Panc1 (cell line): ENCODE measurements at regions not wholly inside any gene's neighbourhood (a gene's known extent, or its start where the extent isn't known, plus 50 kb on each side); places are given as distances from the start of the nearest gene placed in this dataset.

ENCODE experiments used
- ATAC-seq: fragments of 200-7000 bp; cut with Tn5 transposase; 2 replicates; pipeline ENCODE4 v1.9.1; 2020; ENCODE audit warnings: mild to moderate bottlenecking, moderate library complexity
- BruUV-seq: library from RNA; stranded (reverse); fragments of 400-500 nt; replicated peaks from 2 replicates; lab custom pipeline; 2021; lab: Mats Ljungman, UMichigan
- CTCF ChIA-PET: fragments of 300-600 bp; sonication (Branson Sonifier 250); formaldehyde crosslinking; loops from one replicate; lab custom pipeline; 2022; ENCODE audit warnings: antibody characterized with exemption; lab: Charles Lee
- POLR2A ChIA-PET: fragments of 300-600 bp; sonication (Branson Sonifier 250); formaldehyde crosslinking; loops from one replicate; lab custom pipeline; 2022; ENCODE audit warnings: antibody characterized with exemption; lab: Charles Lee
- DNase-seq: peaks from one replicate; pipeline ENCODE4 v3.0.0-alpha.2; 2010; ENCODE audit warnings: low read depth, low spot score
- H3K27ac ChIP-seq: 2 replicates; pipeline ENCODE4 v1.5.1; 2011; ENCODE audit warnings: mild to moderate bottlenecking, low read length, inconsistent platforms
- H3K27me3 ChIP-seq: fragments of 200-500 bp; sonication (Bioruptor generic); 2 replicates; pipeline ENCODE4 v1.6.0; 2014; ENCODE audit warnings: low read length, inconsistent platforms; ENCODE audit not compliant: control insufficient read depth, insufficient read depth
- H3K36me3 ChIP-seq: fragments of 200-500 bp; sonication (Bioruptor generic); 2 replicates; pipeline ENCODE4 v1.5.1; 2014; ENCODE audit warnings: inconsistent platforms, mild to moderate bottlenecking, low read length, moderate library complexity; ENCODE audit not compliant: control insufficient read depth, insufficient read depth
- H3K4me1 ChIP-seq: 2 replicates; pipeline ENCODE4 v1.5.1; 2011; ENCODE audit warnings: inconsistent platforms, mild to moderate bottlenecking, low read length, moderate library complexity; ENCODE audit not compliant: control insufficient read depth, insufficient read depth
- H3K4me3 ChIP-seq, 2 experiments: 2 replicates each; pipeline ENCODE4 v1.5.1; 2011 to 2012; ENCODE audit warnings: low read depth in 2 of 2, low read length in 2 of 2, mild to moderate bottlenecking in 2 of 2, inconsistent platforms in 1 of 2, moderate library complexity in 1 of 2
- H3K9me3 ChIP-seq: fragments of 200-500 bp; sonication (Bioruptor generic); 2 replicates; pipeline ENCODE4 v1.5.1; 2014; ENCODE audit warnings: low read depth, mild to moderate bottlenecking, inconsistent platforms, low read length, moderate library complexity; ENCODE audit not compliant: control insufficient read depth, insufficient read depth
- CTCF ChIP-seq: fragments of 450-650 bp; IDR thresholded peaks from 2 replicates; pipeline ENCODE4 v1.5.1; 2017; ENCODE audit warnings: mild to moderate bottlenecking
- POLR2AphosphoS5 ChIP-seq: IDR thresholded peaks from 2 replicates; pipeline ENCODE4 v1.6.1; 2012; ENCODE audit warnings: mild to moderate bottlenecking, low read depth, low read length, moderate library complexity
- REST ChIP-seq, 2 experiments: IDR thresholded peaks; 2 replicates each; pipeline ENCODE4 v1.6.1; 2011 to 2012; ENCODE audit warnings: low read depth in 2 of 2, control low read depth in 1 of 2, low read length in 1 of 2, mild to moderate bottlenecking in 1 of 2, moderate library complexity in 1 of 2; ENCODE audit not compliant: insufficient read depth in 1 of 2
- SIN3A ChIP-seq: IDR thresholded peaks from 2 replicates; pipeline ENCODE4 v1.6.1; 2012; ENCODE audit warnings: low read depth, mild to moderate bottlenecking, low read length, moderate library complexity, borderline replicate concordance; ENCODE audit not compliant: insufficient read depth
- TCF7L2 ChIP-seq: IDR thresholded peaks from 2 replicates; pipeline ENCODE4 v1.6.1; 2011; ENCODE audit warnings: mild to moderate bottlenecking, low read depth, low read length, inconsistent platforms
- in situ Hi-C: cut with HindIII; loops from 2 replicates; pipeline ENCODE4 v1.10.0; 2016; ENCODE audit warnings: low sequenced_read_pairs, low pct_unique_long_range_greater_than_20kb
- intact Hi-C: fragments of 100-400 bp; cut with micrococcal nuclease; formaldehyde crosslinking; loops from one replicate; pipeline ENCODE4 v1.10.0; 2022; ENCODE audit not compliant: unreplicated experiment

DNA sequence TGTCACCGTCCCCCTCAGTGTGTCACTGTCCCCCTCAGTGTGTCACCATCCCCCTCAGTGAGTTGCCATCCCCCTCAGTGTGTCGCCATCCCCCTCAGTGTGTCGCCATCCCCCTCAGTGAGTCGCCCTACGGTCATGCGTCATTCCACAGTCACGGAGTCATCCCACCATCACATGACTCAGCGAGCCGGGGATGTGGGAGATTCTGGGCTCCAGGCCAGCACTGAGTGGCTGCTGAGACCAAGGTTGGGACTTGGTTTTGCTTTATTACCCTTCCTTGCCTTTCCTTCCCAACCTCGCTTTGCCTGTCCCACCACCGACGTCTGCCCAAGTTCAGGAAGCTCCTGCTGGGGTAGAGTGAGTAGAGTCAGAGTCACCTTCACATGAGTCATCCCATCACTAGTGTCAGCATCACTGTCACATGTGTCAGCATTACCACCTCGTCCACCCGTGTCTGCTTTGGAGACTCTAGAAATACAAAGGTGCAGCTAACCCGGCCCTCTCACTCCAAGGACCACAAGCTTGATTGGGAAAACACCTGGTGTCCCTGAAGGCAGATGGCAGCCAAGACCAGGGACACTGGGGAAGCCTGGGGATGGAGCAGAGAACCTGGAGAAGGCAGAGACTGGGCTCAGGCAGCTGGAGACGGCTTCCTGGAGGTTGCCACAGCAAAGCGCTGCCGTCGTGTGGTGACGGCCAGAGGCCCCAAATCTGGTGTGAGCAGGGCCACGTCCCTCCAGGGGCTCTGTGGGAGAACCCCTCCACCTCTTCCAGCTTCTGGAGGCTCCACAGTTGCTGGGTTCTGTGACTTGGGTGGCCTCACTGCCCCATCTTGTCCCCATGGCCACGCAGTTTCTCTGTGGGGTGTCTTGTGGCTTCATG is 485.2 kb upstream of the SALL3 start:
- no peak for ATAC-seq
- in situ Hi-C loops (no loop called here), intact Hi-C loops (no loop called here)
- Histone ChIP-seq H3K27me3 (no peaks in the 10 kb centered on the region), H3K27ac (no peak overlapping the region), H3K36me3 (no peaks in the 10 kb centered on the region), H3K4me1 (no peaks in the 10 kb centered on the region), H3K9me3 (no peaks in the 10 kb centered on the region), H3K4me3 (no peak overlapping the region)
- no peak for DNase-seq
- no TSS peak for BruUV-seq
- ChIA-PET POLR2A (no interaction called here), CTCF (no interaction called here)
- no peak for TF ChIP-seq SIN3A
- TF ChIP-seq TCF7L2 = no peak
- TF ChIP-seq REST (IDR thresholded peaks at IDR 0.05; ENCODE audit: insufficient read depth in 1 of 2, low read depth in 2 of 2, low read length in 1 of 2) = no peak
- TF ChIP-seq CTCF = no peak
- no peak for TF ChIP-seq POLR2AphosphoS5

DNA sequence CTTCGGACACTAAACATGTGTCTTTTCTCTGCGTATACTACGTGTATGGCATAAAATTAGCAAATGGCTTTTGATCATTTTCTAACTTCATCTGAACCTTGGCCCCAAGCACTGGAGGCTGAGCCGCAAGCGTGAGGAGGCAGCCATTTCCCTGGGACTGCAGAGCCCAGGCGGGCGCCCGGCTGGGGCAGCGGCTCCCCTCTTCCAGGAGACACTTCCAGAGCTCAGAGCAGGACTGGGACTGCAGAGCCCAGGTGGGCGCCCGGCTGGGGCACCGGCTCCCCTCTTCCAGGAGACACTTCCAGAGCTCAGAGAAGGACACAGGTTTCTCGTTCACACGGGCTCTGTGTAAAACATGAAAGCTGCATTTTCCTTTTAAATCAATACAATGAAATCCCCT is 484.1 kb upstream of the SALL3 start:
- no peak for TF ChIP-seq TCF7L2
- no peak for TF ChIP-seq POLR2AphosphoS5
- TF ChIP-seq CTCF = no peak
- no peak for TF ChIP-seq REST (IDR thresholded peaks at IDR 0.05; ENCODE audit: insufficient read depth in 1 of 2, low read depth in 2 of 2, low read length in 1 of 2)
- no peak for TF ChIP-seq SIN3A
- intact Hi-C loops (no loop called here), in situ Hi-C loops (no loop called here)
- ATAC-seq (no peak), DNase-seq (no peak)
- BruUV-seq = no TSS peak
- Histone ChIP-seq H3K4me1 (no peaks in the 10 kb centered on the region), H3K27me3 (no peaks in the 10 kb centered on the region), H3K9me3 (no peaks in the 10 kb centered on the region), H3K36me3 (no peaks in the 10 kb centered on the region), H3K27ac (no peak overlapping the region), H3K4me3 (no peak overlapping the region)
- ChIA-PET POLR2A (no interaction called here), CTCF (no interaction called here)
